Fibroblast of upper back skin (primary cell): ENCODE measurements at regions not wholly inside any gene's neighbourhood (a gene's known extent, or its start where the extent isn't known, plus 50 kb on each side); places are given as distances from the start of the nearest gene placed in this dataset.

Experiments
- DNase-seq: peaks from one replicate; pipeline ENCODE4 v3.0.0-alpha.2; 2013

- DNase-seq = no peak
These were observed 147.8 kb upstream of the AJAP1 start for GRCh38 chr1:4506591-4506990.

DNA sequence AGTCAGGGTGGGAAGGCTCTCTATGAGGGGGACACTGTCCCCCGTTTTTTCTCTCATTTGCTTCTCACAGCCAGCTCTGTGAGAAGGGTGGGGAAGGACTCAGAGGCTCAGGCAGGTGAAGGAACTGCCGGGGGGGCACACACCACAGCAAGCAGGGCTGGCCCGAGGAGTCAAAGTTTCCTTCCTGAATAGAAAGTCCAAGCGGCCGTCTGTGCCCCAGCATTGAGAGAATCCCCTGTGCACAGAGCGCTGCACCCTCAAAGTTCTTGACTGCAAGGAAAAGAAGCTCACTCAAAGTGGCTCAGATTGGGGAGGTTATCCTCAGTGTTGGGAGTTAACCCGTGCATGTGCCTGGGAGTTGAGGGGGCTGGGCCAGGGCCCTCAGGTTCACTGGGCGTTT, 145.2 kb upstream of the AJAP1 start:
- no peak for DNase-seq

DNA sequence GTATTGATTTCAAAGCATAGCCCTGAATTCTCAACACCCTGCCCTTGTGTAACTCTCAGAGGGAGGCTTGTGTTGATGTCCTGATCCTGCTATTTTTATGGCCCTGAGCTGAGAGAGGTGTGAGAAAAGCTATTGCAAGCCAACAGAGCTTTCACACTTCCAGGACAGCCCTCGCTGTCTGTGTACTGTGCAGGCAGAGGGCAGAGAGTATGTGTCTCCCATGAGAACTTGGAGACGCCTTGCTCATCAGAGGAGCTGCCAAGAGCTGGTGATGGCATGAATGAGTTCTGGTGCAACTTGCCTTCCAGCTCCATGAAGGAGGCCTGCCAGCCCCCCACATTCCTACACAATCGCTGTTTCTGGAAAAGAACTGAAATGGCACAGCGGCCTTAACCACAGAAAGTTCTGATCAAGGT, 144.1 kb upstream of the AJAP1 start:
- DNase-seq = no peak

DNA sequence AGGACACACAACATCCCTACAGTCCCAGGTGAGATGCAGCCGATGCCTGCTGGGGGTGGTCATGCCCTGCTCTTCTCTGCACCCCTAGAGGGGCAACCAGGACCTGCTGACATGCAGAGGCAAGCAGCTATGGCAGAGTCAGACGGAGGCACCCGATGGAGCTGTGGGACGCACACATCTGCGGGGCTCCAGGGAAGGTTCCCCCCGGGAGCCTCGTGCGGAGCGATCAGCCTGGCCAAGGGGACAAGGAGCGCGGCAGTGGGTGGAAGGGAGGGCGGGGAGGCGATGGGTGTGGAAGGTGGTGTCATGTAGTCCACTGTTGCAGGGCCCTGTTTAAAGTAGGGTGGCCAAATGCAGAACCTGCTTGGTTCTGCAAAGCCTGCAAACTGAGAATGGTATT, 143.0 kb upstream of the AJAP1 start:
- DNase-seq = no peak

GRCh38 chr1:4512636-4513035, 141.8 kb upstream of the AJAP1 start:
- DNase-seq = no peak

- DNase-seq = no peak
These were observed 140.7 kb upstream of the AJAP1 start for GRCh38 chr1:4513685-4514084.

DNA sequence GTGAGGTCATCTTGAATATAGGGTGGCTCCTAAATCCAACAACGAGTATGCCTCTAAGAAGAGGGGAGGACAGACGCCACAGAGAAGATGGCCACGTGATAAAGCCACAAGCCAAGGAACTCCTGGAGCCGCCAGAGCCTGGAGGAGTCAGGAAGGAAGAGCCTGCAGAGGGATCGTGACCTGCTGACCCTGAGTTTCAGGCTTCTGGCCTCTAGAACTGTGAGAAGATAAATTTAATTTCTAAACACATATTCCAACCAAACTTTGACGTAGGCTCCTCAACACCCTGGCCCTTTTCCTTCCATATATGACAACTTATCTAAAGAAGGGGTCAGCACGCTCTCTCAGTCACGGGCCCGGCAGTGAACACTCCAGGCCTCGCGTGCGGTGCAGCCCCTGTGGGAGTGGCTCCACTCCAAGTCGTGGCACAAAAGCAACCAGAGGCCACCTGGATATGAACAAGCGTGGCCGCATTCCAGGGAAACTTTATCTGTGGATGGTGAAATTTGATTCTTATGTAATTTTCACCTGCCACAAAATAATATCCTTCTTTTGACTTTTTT, 138.6 kb upstream of the AJAP1 start:
- DNase-seq = no peak

DNA sequence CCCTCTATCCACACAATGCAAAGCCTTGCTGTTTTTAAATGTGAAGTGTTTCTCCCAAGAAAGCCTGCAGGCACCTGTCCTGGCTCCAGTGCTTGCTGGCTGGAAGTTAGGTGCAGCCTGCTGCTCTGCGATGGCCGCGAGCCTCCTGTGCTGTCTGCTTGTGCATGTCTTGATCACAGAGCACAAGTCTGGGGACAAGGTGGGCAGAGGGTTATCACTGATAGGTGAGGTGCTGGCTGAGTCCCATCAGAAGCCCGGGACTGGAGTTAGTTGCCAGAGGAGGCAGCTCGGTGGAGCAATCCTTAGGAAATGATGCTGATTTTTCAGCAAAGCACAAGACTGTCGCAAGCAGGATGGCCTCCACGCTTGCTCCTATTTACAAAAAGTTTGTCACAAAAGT, 137.8 kb upstream of the AJAP1 start:
- no peak for DNase-seq

DNA sequence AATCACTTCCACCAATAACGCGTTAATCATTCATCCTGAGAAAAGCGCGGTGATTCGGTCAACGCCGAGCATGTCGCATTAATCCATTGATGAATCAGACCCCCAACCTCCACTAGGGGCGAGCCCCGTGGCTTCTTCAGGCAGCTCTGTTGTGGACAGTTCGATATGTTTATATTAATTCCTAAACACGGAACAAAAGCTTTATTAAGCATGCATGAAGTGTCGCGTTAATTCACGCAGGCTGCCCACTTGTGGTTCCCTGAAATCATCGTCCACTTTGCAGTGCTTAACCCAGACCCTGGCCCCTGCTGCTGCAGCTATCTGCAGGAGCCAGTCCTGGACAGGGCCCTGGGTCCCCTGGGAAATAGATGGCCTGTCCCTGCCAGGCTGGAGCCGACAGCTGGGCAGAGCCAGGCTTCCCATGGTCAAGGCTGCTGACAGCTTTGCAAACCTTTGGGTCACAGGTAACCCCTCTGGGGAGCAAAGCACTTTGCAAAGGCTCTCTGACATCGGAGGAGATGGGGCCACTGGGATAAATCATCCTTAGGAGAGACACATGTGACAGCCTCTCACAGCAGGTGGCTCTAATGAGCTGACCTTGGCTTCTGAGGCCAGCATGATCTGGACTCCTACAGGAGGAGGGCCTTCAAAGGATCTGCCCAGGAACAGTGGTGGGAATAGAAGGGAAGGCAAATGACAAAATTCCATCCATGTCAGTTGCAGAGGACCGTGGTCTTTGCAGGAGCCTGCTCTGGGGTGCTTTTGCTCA, 137.0 kb upstream of the AJAP1 start:
- DNase-seq = no peak

DNA sequence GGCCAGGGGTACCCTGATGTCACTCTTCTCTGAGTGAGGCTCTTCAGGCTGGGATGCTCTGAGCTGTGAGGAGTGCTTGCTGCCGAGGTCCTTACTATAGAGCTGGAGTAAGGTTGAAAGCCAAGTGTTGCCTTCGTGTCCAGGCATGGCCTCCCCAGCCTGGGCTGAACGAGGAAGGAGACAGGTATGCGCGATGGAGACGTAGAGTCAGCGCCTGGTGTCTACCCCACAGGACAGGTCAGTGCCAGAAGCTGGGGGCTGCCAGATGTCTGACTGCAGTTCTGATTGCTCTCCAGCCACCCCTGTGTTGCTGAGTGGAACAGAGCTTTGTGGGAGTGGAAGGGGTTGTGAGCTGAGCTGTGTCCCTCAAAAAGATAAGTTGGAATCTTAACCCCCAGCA, 135.8 kb upstream of the AJAP1 start:
- DNase-seq = no peak

- DNase-seq = no peak
These were observed 134.5 kb upstream of the AJAP1 start for GRCh38 chr1:4519954-4520353.

DNA sequence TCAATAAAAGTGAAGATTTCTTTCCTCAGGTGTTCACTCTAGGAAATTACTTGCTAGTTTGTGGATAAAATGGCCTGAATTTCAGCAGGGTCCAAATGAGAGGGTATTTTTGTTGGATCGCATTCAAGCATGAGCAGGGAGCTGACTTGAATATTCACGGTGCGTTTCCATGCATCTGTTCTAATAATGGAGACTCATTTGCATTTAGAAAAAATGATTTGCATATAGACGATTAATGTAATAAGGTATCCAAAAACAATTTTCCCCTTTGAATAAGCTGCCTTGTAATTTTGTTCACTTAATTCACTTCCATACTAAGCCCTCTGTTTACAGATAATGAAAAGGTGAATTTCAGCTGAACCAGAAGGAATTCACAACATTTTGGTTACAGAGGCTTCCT, 130.9 kb upstream of the AJAP1 start:
- no peak for DNase-seq

DNA sequence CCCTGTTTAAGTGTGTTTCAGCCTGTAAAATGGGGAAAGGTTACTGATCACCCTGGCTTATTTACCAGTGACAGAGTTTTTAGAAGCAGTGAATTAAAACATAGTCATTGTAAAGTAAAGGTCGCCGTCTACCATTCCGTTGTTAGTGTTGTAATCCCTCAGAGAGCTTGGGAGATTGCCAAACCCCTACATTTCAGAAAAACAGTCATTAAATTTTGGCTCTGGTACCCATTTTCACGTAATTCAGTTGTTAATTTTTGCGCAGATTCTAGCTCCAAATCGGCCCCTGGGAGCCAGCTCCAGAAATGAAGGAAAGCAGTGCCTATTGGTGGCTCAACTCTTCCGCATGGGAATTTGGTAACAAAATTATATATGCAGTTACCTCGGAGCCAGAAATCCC, 127.7 kb upstream of the AJAP1 start:
- DNase-seq = no peak

GRCh38 chr1:4527819-4528218, 126.6 kb upstream of the AJAP1 start:
- no peak for DNase-seq

GRCh38 chr1:4528590-4528989, 125.8 kb upstream of the AJAP1 start:
- no peak for DNase-seq

- no peak for DNase-seq
These were observed 124.8 kb upstream of the AJAP1 start for GRCh38 chr1:4529446-4530165.

GRCh38 chr1:4530166-4530785, 124.1 kb upstream of the AJAP1 start:
- no peak for DNase-seq

GRCh38 chr1:4531842-4532241, 122.6 kb upstream of the AJAP1 start:
- no peak for DNase-seq

DNA sequence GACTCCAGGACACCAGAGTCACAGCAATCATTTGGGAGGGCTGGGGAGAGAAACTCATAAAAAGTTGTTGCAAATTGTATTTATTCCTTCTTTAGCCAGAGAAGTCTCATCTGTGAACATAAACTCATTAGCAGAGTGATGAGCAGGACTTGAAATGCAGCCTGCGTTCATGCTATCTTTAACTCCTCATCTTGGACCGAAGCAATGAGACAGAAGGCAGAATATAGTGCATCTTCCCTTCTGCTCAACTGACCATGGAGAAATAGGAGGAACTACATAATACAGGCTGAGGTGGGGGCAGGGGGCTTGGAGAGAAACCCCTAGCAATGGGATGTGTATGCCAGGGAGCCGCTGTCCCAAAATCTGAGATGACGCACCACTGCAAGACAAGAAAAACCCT, 121.8 kb upstream of the AJAP1 start:
- no peak for DNase-seq

DNA sequence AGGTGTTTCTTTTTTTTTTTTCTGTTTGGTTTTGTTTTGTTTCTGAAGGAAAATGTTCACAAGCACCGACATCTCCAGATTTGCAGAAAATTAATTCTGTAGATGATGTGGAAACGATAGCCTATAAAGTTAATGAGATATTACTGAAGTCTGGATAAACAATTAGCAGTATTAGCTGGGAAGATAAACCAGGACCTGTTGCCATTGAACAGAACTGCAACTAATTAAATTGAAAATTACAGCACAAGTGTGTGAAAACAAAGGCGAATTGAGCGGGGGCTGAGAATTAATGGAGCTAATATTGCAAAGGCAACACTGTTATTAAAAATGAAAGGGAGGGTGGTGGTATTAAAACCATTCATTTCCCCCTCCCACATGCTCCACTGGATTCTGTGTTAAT, 107.5 kb upstream of the AJAP1 start:
- DNase-seq = no peak

- no peak for DNase-seq
These were observed 104.5 kb upstream of the AJAP1 start for GRCh38 chr1:4549930-4550329.

DNA sequence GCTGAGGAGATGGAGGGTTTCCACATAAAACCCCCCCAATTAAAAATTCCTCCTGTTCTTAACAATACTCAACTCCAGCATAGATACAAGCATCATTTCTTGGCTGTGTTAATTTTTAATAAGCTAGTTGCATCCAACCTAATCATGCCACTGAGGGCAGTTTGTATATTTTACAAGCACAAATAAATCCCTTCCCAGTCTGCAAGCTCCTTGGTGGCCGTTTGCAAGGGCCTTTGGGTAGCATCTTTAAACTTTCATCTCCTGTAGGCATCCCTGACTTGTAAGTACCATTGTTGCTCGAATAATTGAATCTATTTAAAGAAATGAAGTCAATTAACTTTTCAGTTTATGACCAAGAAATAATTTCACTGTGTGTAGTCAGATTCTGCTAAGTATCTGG, 103.5 kb upstream of the AJAP1 start:
- no peak for DNase-seq

- no peak for DNase-seq
These were observed 102.7 kb upstream of the AJAP1 start for GRCh38 chr1:4551706-4552105.

DNA sequence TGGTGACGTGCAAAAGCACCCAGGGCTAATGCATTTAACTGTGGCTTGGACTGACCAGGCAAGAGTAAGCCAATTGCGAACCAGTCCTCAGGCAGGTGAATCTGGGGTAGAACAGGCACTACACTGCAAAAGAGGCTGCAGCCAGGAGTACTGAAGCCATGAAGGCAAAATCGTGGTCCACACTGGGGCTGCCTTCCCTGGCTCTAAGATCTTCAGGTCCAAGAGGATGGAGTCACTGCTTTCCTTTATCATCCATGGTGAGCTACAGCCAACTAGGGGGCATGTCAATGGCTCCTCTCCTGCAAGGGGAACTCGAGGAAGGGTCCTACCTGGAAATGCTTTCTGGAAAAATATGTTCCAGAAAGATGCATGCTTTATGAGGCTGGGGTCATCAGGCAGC, 100.6 kb upstream of the AJAP1 start:
- no peak for DNase-seq
